Esophagus (tissue), 2 donors: ENCODE measurements at regions not wholly inside any gene's neighbourhood (a gene's known extent, or its start where the extent isn't known, plus 50 kb on each side); places are given as distances from the start of the nearest gene placed in this dataset.

Source experiments
- H3K27ac ChIP-seq, 2 donors: one replicate each; pipeline ENCODE4 v1.5.1; 2013; ENCODE audit warnings: low read depth in 2 of 2, mild to moderate bottlenecking in 2 of 2, inconsistent platforms in 1 of 2, low read length in 1 of 2, moderate library complexity in 1 of 2
- H3K27me3 ChIP-seq, 2 donors: one replicate each; pipeline ENCODE4 v1.6.1; 2013; ENCODE audit warnings: low read length in 2 of 2, control low read depth in 1 of 2, mild to moderate bottlenecking in 1 of 2; ENCODE audit not compliant: insufficient read depth in 2 of 2, control insufficient read depth in 1 of 2
- H3K36me3 ChIP-seq, 2 donors: one replicate each; pipeline ENCODE4 v1.6.1; 2013; ENCODE audit warnings: low read length in 1 of 2; ENCODE audit not compliant: control insufficient read depth in 2 of 2, insufficient read depth in 2 of 2
- H3K4me1 ChIP-seq, 2 donors: one replicate each; pipeline ENCODE4 v1.6.1; 2013; ENCODE audit warnings: low read length in 1 of 2; ENCODE audit not compliant: control insufficient read depth in 2 of 2, insufficient read depth in 2 of 2
- H3K4me3 ChIP-seq, 2 donors: one replicate each; pipeline ENCODE4 v1.5.1; 2013; ENCODE audit warnings: low read length in 2 of 2, mild to moderate bottlenecking in 2 of 2, low read depth in 1 of 2, moderate library complexity in 1 of 2
- H3K9me3 ChIP-seq, 2 donors: one replicate each; pipeline ENCODE4 v1.6.1; 2013; ENCODE audit warnings: mild to moderate bottlenecking in 2 of 2, low read depth in 1 of 2, low read length in 1 of 2, moderate library complexity in 1 of 2; ENCODE audit not compliant: control insufficient read depth in 2 of 2, insufficient read depth in 1 of 2
- WGBS, 2 donors: extraction: QIAGEN DNeasy Blood & Tissue Kit; methylation state at CpG; one replicate each; pipeline ENCODE4 v1.1.7; 2013; 5-methylcytosine and 5-hydroxymethylcytosine counted together
- donor health status: healthy with polysubstance abuse.
- donor health status: Bipolar disorder and iron deficiency.

DNA sequence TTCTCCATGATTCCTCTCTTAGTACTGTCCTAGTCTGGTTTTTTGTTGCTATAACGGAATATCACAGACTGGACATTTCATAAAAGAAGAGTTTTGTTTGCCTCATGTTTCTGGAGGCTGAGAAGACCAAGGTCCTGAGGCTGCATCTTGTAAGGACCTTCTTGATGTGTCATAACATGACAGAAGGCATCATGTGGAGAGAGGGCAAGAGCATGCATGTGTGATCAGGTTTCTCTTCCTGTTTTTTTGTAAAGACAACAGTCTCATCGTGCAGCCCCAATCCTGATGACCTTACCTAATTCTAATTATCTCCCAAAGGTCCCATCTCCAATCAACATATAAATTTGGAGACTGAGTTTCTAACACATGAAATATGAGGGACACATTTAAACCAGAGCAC is 108.4 kb downstream of the MSX2 start:
- no peak overlapping the region for H3K27ac ChIP-seq
- 60 to 70% methylated on average over 2 of the region's 2 CpGs for WGBS, 2 donors
- H3K36me3 ChIP-seq = no peaks in the 10 kb centered on the region

DNA sequence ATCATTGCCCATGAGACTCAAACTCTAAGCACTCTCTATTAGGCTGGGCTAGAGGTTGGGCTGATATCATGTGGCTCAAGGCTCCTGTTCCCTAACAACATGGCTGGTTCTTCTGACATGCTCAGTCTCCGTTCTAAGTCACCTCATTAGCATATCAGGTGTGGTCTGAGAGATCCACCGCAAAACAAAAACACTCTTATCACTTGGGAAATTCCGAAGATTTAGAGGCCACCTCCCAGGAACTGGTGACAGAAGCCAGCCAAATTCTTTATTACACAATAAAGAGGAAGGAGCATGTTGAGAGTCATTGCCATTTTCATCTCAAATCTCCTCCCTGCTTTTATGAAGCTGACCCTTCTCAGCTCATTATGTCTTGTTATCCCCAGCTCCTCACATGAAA is 107.6 kb downstream of the MSX2 start:
- Histone ChIP-seq H3K27ac (no peak overlapping the region), H3K36me3 (no peaks in the 10 kb centered on the region), H3K27me3 (peaks cover 0 to 4% of the 10 kb centered on the region in 2 donors), H3K4me3 (no peak overlapping the region), H3K4me1 (no peaks in the 10 kb centered on the region), H3K9me3 (no peaks in the 10 kb centered on the region)
- 45 to 62% methylated on average over 3 of the region's 3 CpGs for WGBS, 2 donors

More for the DNA sequence above, 108.4 kb downstream of the MSX2 start:
- H3K9me3 ChIP-seq = no peaks in the 10 kb centered on the region
- peaks cover 0 to 4% of the 10 kb centered on the region in 2 donors for H3K27me3 ChIP-seq
- H3K4me3 ChIP-seq = no peak overlapping the region
- no peaks in the 10 kb centered on the region for H3K4me1 ChIP-seq

DNA sequence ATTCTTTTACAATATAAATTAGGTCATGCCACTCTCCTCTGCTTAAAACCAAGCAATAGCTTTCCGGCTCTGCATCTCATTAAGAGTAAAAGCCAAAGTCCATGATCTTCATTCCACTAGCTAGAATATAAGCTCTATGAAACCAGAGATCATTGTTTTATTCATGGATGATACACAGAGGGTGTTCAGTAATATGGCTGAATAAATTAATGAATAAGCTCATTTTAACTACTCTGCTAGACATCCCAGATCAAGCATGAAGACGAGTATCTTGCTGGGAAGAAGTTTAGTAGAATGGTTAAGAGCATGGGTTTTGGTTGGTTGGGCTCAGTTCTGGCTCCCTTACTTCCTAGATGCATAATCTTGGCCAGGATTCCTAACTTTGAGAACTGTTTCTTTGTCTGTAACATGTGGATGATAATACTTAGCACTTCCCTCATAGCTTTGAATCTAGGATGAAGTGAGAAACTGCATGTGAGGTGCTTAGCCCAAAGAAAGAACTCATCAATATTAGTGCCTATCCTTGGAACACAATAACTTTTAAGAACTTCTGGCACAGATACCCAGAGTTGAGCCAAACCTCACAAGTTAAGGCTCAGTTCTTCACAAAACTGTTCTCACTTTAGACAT is 106.8 kb downstream of the MSX2 start:
- no peaks in the 10 kb centered on the region for H3K4me1 ChIP-seq
- H3K27me3 ChIP-seq = peaks cover 0 to 4% of the 10 kb centered on the region in 2 donors
- no peak overlapping the region for H3K27ac ChIP-seq
- H3K4me3 ChIP-seq = no peak overlapping the region
- no peaks in the 10 kb centered on the region for H3K36me3 ChIP-seq
- no peaks in the 10 kb centered on the region for H3K9me3 ChIP-seq
- WGBS, 2 donors = 56 to 61% methylated on average over 2 of the region's 2 CpGs

DNA sequence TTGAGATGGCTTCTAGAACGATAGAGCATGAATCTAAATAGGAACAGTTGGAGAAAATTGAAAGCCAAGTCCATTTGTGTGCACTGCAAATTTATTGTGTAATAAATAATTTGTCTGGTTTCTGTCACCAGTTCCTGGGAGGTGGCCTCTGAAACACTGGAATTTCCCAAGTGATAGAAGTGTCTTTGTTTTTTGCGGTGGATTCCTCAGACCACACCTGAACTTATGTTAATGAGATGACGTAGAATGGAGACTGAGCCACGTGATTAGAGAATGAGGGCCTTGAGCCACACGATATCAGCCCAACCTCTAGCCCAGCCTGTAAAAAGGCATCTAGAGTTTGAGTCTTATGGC is 105.1 kb downstream of the MSX2 start:
- Histone ChIP-seq H3K9me3 (no peaks in the 10 kb centered on the region), H3K36me3 (no peaks in the 10 kb centered on the region), H3K27me3 (peaks cover 0 to under 1% of the 10 kb centered on the region in 2 donors), H3K27ac (no peak overlapping the region), H3K4me1 (no peaks in the 10 kb centered on the region), H3K4me3 (no peak overlapping the region)
- WGBS, 2 donors = 62 to 69% methylated on average over 5 of the region's 5 CpGs

DNA sequence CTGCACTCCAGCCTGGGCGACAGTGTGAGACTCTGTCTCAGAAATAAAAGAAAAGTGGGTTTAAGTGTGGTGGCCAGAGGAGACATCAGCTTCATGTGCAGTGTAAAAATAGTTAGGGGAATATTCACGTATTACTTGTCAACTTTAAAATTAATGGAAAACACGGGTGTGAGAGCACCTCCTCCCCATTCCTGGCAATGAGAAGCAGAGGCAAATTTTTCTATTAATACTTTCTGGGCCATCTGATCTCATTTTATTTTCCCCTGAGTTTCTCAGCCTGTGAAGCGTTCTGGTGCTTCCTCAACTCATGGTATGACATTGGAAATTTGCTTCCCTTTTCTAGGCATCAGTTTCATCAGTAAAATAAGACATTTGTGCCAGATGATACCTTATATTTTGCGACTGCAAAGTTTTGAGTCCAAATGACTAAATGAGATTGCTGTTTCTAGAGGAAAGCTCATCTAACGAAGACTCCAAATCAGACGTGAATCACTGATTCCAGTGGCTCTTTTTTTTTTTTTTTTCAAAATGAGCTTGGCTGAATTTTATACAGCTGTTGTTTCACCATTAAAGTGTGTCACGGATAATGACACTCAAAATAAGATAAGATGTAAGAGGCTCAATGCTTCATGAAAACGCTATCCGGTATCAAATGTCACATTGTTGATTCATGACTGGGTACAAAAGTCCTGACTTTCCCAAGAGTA is 104.6 kb downstream of the MSX2 start:
- H3K4me1 ChIP-seq = no peaks in the 10 kb centered on the region
- WGBS, 2 donors = 59 to 63% methylated on average over 10 of the region's 10 CpGs
- H3K36me3 ChIP-seq = no peaks in the 10 kb centered on the region
- no peak overlapping the region for H3K27ac ChIP-seq
- no peak overlapping the region for H3K4me3 ChIP-seq
- H3K9me3 ChIP-seq = no peaks in the 10 kb centered on the region
- H3K27me3 ChIP-seq = no peaks in the 10 kb centered on the region

DNA sequence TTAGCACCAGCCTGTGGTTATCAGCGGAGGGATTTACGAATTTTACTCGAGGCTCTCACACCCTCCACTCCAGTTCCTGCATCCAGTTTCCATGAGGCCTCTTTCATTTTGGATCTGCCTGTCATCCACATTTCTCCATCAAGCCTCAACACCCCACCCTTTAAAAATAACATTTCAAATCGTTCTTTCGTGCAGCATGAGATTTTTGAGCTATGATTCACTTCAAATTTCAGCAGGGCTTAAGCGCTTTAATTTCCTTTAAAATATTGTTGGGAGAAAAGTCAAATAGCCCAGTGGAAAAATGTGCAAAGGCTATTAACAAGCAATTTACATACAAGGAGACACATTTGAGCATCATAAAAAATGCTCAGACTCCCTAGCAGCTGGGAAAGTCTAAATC is 103.2 kb downstream of the MSX2 start:
- H3K4me3 ChIP-seq = no peak overlapping the region
- no peaks in the 10 kb centered on the region for H3K27me3 ChIP-seq
- H3K36me3 ChIP-seq = no peaks in the 10 kb centered on the region
- H3K27ac ChIP-seq = no peak overlapping the region
- no peaks in the 10 kb centered on the region for H3K9me3 ChIP-seq
- 65% methylated on average over 6 of the region's 6 CpGs for WGBS, 2 donors
- H3K4me1 ChIP-seq = no peaks in the 10 kb centered on the region

DNA sequence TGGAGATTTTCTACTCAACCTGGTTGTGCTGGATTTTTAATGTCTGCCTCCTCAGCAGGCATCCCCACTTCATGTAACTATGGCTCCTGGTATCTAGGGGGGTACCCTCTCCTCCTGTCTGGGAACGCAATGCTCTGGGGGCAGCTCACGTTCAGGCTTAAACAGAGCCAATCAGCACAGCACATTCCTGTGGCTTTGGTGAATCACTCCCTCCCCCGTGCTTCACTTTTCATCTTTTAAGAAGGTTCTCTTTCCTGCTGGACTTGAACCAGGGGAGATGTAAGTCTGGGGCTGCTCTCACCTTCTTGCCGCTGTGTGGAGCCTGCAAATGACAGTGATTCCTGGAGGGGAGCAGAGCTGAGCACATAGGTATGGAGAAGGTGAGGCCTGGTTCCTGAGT is 101.2 kb downstream of the MSX2 start:
- Histone ChIP-seq H3K4me3 (no peak overlapping the region), H3K27ac (no peak overlapping the region), H3K27me3 (no peaks in the 10 kb centered on the region), H3K9me3 (no peaks in the 10 kb centered on the region), H3K4me1 (no peaks in the 10 kb centered on the region), H3K36me3 (no peaks in the 10 kb centered on the region)
- 48 to 57% methylated on average over 4 of the region's 4 CpGs for WGBS, 2 donors

DNA sequence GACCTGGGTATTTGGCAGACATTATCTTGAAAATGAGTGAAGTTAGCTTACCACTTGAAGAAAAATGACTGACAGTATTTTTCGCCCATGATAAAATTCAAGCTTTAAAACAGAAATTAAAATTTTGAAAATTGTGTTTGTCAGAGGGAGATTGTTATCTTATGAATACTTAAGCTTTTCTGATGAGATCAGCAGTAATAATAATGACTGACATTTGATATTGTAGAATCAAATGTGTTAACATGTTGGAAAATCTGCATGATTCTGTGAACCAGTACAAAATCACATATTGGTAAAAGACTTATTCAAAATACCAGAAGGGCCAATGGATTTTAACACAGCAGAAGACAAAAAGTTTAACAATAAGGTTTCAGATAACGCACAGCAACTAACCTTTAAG is 94.0 kb downstream of the MSX2 start:
- H3K36me3 ChIP-seq = no peaks in the 10 kb centered on the region
- 90 to 93% methylated on average over 2 of the region's 2 CpGs for WGBS, 2 donors
- no peak overlapping the region for H3K27ac ChIP-seq
- H3K4me1 ChIP-seq = no peaks in the 10 kb centered on the region
- H3K27me3 ChIP-seq = peaks cover 0 to 2% of the 10 kb centered on the region in 2 donors
- no peaks in the 10 kb centered on the region for H3K9me3 ChIP-seq
- no peak overlapping the region for H3K4me3 ChIP-seq

DNA sequence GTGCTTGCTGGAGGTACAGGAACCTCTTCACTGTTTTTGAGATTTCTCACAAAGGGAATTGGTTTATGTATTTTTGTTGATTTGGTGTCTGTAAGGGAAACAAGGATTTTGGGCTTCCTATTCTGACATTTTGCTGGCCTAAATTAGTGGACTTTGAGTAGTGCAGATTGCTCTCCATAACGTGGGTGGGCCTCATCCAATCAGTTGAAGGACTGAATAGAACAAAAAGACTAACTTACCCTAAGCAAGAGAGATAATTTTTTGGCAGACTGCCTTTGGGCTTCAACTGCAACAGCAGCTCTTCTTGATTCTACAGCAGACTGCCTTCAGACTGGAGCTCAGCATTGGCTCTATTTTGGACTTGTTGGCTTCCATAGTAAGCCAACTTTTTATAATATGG is 93.2 kb downstream of the MSX2 start:
- Histone ChIP-seq H3K4me3 (no peak overlapping the region), H3K4me1 (no peaks in the 10 kb centered on the region), H3K9me3 (no peaks in the 10 kb centered on the region), H3K36me3 (no peaks in the 10 kb centered on the region), H3K27me3 (peaks cover 0 to 2% of the 10 kb centered on the region in 2 donors), H3K27ac (no peak overlapping the region)
- WGBS, 2 donors = 51 to 52% methylated on average over 1 of the region's 1 CpG

DNA sequence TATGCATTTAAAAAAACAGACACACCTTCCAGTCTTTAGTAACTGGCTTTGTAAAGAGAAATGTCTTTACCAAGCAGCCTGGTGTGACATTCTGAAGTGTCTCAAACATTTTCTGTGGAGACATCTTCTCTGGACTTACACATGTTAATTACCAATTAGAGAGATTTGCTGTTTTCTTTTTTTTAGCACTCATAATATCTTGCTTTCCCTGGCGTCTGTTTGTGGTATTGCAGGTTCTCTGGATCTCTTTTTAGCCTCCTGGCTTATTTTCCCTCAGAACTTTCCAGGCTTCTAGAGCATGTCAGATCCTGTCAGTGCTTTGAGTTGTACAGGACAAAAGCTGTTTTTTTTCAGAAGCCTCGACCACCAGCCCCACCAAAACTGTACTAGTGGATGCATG is 92.5 kb downstream of the MSX2 start:
- Histone ChIP-seq H3K27me3 (peaks cover 0 to 2% of the 10 kb centered on the region in 2 donors), H3K4me3 (no peak overlapping the region), H3K9me3 (no peaks in the 10 kb centered on the region), H3K36me3 (no peaks in the 10 kb centered on the region), H3K4me1 (no peaks in the 10 kb centered on the region), H3K27ac (no peak overlapping the region)
- 15 to 23% methylated on average over 2 of the region's 2 CpGs for WGBS, 2 donors
